GM21576 (cell line): ENCODE measurements at regions not wholly inside any gene's neighbourhood (a gene's known extent, or its start where the extent isn't known, plus 50 kb on each side); places are given as distances from the start of the nearest gene placed in this dataset.

ENCODE experiments used
- ATAC-seq: cut with Tn5 transposase; IDR thresholded peaks from one replicate; pipeline ENCODE4 v1.9.1; 2021; ENCODE audit warnings: mild to moderate bottlenecking, moderate library complexity; ENCODE audit not compliant: unreplicated experiment

GRCh38 chr10:29925771-29926692 lies 133.4 kb downstream of the JCAD start:
- no peak for ATAC-seq

DNA sequence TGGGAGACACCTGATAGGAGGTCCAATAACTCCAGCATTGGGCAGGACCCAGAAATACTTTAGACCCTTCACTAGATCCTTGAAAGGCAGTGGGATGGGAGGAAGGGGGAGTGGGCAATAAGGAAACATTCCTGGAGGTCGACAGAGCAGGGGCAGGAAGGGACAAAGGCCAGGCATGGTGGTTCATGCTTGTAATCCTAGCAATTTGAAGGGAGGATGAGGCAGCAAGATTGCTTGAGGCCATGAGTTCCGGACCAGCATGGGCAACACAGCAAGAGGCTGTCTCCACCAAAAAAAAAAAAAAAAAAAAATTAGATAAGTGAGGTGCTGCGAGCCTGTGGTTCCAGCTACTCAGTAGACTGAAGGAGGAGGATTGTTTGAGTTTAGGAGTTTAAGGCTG lies 134.9 kb downstream of the JCAD start:
- ATAC-seq, result no peak

DNA sequence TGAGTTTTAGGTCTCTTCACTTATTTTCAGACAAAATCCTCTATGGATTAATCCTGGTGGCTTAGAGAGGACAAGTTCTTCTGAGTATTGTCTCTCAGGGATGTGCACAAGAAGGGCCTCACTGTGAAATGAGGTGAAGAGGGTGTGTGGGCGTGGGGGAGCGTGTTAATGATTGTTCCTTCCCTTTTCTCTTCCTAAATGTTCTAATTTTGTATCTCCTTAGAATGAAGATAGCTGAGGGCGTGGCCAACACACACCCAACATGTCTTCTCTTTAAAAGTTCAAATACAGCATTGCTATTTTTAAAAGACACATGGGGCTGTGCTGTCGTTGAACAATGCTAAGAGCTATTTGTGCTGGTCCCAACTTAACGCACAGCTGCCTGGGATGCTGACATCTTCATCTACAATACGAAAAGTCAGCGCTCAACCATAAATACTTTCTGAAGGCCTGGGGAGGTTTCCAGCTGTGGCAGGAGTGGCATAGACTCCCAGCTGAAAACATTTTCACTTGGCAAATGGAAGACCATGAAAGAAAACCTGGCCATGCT lies 135.9 kb downstream of the JCAD start:
- ATAC-seq, result no peak

- ATAC-seq, result no peak
These were observed 136.5 kb downstream of the JCAD start for GRCh38 chr10:29922892-29923291.

GRCh38 chr10:29922226-29922625 lies 137.2 kb downstream of the JCAD start:
- no peak for ATAC-seq

DNA sequence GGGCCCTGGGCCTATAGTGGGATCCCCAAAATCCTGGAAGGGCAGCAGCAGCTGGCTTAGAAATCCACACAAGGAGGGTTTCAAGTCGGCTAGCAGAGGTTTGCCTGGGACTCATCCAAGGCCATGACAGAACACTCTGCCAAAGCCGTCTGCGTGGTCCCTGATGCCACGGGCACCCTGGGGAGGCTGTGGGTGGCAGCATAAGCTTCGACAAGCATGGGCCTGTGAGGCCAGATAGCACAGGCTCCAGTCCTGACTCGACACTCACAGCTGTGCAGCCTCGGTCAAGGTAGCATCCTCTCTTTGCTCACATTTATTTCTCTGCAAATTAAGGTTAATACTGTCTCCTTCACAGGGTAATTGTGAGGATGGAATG lies 138.3 kb downstream of the JCAD start:
- no peak for ATAC-seq

- ATAC-seq, result no peak
These were observed 138.8 kb downstream of the JCAD start for GRCh38 chr10:29920408-29921070.

DNA sequence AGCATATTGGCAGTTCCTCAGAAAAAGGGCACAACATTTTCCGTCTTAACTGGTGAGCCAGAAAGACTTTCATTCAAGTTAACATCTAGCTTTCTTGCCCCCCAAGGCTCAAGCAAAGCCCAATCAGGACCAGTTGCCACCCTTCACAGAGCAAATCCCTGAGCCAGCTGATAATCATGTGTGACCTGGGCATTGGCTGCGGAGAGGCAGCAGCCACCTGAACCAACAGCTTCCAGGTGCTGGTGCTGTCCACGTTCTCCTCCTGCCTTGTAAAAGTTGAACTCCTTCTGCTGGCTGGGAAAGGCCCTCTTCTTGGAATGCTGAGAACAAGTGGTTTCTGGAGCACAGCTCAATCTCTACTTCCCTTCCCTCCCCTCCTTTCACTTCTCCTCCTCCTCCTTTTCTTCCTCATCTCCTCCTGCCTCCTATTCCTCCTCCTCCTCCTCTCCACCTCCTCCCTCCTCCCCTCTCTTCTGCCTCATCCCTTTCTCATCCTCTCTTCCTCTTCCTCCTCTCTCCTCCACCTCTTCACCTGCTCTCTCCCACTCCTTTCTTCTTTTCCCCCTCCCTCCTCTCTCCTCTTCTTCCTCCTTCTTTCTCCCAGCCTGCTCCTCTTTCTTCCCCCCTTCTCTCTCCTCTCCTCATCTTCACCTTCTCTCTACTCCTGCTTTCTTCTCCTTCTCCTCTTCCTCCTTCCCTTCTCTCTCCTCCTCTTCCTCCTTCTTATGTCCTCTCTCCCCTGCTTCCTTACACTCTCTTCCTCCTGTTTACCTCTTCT lies 140.6 kb downstream of the JCAD start:
- no peak for ATAC-seq

DNA sequence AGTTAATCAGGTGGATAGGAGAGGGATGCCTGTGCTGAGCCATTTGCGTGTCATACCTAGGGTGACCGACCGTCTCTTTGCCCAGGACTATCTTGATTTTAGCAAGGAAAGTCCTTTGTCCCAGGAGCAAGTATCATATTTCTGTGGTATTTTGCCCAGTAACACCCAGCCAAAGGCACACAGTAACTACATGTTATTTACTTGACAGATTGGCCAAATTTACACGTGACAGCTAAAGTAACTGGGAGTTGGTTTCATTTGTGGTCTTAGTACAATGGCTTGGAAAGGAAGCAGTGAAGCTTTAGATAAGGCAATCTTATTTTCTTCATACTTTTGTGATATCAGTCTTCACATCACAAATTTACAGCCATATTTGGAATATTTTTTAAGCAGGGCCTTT lies 142.1 kb downstream of the JCAD start:
- no peak for ATAC-seq

GRCh38 chr10:29916669-29917068 lies 142.7 kb downstream of the JCAD start:
- ATAC-seq, result no peak

DNA sequence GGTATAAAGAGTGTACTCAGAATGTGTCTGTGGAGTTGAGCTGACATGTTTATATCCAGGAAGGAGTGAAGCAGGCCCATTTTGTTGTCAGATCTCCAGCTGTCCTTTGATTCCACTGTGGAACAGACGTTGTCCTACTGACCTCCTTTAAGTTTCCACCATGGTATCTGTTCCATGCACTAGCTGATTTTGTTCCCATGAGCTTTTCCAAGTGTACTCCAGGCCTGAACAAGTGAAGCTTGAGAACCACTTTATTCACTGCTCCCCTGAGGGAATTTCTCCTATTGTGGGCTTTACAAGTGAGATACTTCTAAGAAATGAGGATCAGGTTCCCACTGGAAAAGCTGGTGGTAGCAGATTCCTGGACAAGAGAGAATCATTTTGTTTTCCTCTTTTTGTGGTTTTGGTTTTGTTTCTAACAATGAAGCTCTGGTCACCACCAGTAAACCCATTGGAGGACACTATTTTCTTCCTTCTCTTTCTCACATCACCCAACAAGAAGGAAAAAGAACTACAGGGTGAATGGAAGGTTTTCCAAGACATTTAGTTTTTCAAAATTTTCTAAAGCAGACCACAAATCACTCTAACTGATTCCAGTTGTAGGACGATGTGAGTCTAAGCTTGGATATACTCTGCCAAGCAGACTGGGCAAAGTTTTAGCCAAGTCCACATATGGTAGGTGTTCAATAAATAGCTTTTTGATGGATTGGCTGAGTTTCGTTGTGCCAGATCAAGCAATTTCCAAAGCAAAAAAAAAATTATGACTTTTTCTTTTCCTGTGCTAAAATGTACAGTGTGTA lies 144.2 kb downstream of the JCAD start:
- no peak for ATAC-seq

GRCh38 chr10:29908962-29909361 lies 150.4 kb downstream of the JCAD start:
- no peak for ATAC-seq

GRCh38 chr10:29900865-29901264 lies 158.5 kb downstream of the JCAD start:
- no peak for ATAC-seq

DNA sequence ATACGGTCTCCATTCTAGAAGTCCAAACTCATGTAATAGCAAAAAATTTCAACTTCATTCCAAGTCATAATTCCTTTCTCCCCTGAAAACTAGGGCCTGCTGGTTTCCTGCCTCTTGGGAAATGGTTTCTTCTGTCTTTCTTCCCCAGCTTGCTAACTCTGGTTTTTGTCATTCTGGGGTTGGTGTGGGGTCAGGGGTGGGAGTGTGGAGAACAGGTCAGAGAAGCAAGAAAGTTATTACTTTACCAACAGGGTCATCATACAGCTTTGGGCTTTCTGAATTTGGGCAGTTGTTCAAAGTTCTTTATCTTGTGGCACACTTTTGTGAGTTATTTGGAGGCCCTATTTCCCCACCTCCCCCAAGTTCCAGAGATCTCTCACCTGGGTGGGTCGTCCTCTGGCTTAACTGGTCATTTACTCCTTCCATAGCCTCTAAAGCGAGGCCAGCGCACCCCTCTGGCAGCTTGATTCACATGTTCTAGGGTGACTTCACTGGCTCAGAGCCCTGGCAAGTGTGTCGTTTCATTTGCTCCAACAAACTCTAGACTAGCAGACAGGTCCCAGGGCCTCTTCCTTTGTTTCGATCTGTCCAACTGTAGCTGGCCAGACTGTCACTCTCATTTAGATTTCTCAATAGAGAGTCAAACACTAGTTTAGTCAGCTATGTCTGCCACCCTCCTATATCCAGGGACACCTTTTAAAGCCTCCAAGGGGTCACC lies 161.2 kb downstream of the JCAD start:
- ATAC-seq, result no peak

DNA sequence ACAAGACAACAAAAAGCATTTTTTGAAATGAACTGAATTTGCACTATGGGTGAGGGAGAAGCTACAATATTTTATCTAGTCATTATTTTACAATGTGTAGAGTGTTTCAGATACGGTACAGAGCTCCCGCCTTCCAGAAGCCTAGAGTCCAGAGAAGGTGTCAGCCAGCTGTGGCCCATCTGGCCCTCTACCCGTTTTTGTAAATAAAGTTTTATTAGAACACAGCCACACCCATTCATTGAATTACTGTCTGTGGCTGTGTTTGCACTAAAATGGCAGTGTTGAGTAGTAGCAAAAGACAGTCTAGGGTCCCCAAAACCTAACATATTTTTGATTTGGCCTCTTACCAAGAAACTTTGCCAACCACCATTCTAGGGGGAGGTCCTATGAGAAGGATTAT lies 162.0 kb downstream of the JCAD start:
- no peak for ATAC-seq

- ATAC-seq, result no peak
These were observed 163.3 kb downstream of the JCAD start for GRCh38 chr10:29896053-29896452.

GRCh38 chr10:29895456-29895855 lies 163.9 kb downstream of the JCAD start:
- no peak for ATAC-seq

DNA sequence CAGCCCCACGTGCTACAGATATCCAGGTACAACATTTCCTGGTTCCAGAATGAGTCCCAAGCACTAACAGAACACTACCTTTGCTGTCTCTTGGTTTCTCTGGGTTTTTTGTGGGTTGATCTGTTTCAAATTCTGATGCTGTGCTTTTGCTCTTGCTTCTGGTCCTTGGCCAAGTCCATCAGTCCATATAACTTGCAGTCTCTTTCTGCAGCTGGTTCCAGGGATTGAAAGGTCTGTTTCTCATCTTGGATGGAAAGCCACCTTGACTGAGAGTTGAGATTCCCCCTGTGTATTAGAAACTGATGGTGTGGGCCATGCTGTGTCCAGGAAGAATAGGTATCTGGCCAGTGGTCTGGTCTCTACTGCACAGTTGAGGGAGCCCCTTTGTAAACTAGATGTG lies 171.1 kb downstream of the JCAD start:
- ATAC-seq, result no peak

- ATAC-seq, result no peak
These were observed 173.1 kb downstream of the JCAD start for GRCh38 chr10:29886299-29886698.

GRCh38 chr10:29883231-29883630 lies 176.2 kb downstream of the JCAD start:
- no peak for ATAC-seq
